CD14-positive monocyte (primary cell): ENCODE measurements at regions not wholly inside any gene's neighbourhood (a gene's known extent, or its start where the extent isn't known, plus 50 kb on each side); places are given as distances from the start of the nearest gene placed in this dataset.

ENCODE experiments used
- DNase-seq, 3 donors: peaks; one replicate each; pipeline ENCODE4 v3.0.0-alpha.2; 2011 to 2022
- H2AFZ ChIP-seq: 2 replicates; pipeline ENCODE4 v1.6.0; 2012; ENCODE audit warnings: mild to moderate bottlenecking, low read depth, low read length, inconsistent platforms; ENCODE audit not compliant: insufficient read depth, poor library complexity, severe bottlenecking
- H3K27ac ChIP-seq, 2 donors: 1 replicate in 1 of 2; 2 replicates in 1 of 2; pipeline ENCODE4 v1.5.1; 2012 to 2013; ENCODE audit warnings: low read length in 2 of 2, control low read depth in 1 of 2, inconsistent platforms in 1 of 2, low read depth in 1 of 2, mild to moderate bottlenecking in 1 of 2
- H3K27me3 ChIP-seq, 2 donors: one replicate each; pipeline versions ENCODE4 v1.6.0 to v1.6.1; 2011 to 2013; ENCODE audit warnings: low read length in 2 of 2; ENCODE audit not compliant: control insufficient read depth in 2 of 2, insufficient read depth in 2 of 2
- H3K36me3 ChIP-seq, 2 donors: replicated peaks in 1 of 2; 1 replicate in 1 of 2; 2 replicates in 1 of 2; pipeline versions ENCODE4 v1.5.1 to v1.6.1; 2012 to 2013; ENCODE audit warnings: low read length in 2 of 2, control low read depth in 1 of 2, inconsistent platforms in 1 of 2, mild to moderate bottlenecking in 1 of 2; ENCODE audit not compliant: insufficient read depth in 2 of 2, control insufficient read depth in 1 of 2
- H3K4me1 ChIP-seq, 2 donors: 1 replicate in 1 of 2; 2 replicates in 1 of 2; pipeline versions ENCODE4 v1.5.1 to v1.6.1; 2012 to 2013; ENCODE audit warnings: low read length in 2 of 2, control low read depth in 1 of 2, inconsistent platforms in 1 of 2, mild to moderate bottlenecking in 1 of 2, moderate library complexity in 1 of 2; ENCODE audit not compliant: insufficient read depth in 2 of 2, control insufficient read depth in 1 of 2
- H3K4me2 ChIP-seq: replicated peaks from 2 replicates; pipeline ENCODE3; 2012; ENCODE audit warnings: low read length, moderate library complexity, mild to moderate bottlenecking; ENCODE audit not compliant: poor library complexity, severe bottlenecking; ENCODE audit errors: extremely low read depth
- H3K4me3 ChIP-seq, 3 experiments: fragments of 200-600 bp in 1 of 3; sonication (generic) in 1 of 3; replicated peaks in 1 of 3; 1 replicate in 2 of 3; 2 replicates in 1 of 3; pipeline ENCODE4 v1.5.1; 2011 to 2013; ENCODE audit warnings: low read length in 3 of 3, mild to moderate bottlenecking in 3 of 3, control low read depth in 2 of 3, low read depth in 2 of 3, inconsistent platforms in 1 of 3, moderate library complexity in 1 of 3
- H3K79me2 ChIP-seq: 2 replicates; pipeline ENCODE4 v1.6.0; 2012; ENCODE audit warnings: mild to moderate bottlenecking, control low read depth, inconsistent platforms, low read length, moderate library complexity; ENCODE audit not compliant: insufficient read depth
- H3K9ac ChIP-seq: 2 replicates; pipeline ENCODE4 v1.6.0; 2017; ENCODE audit warnings: low read length, mild to moderate bottlenecking; ENCODE audit not compliant: insufficient read depth, poor library complexity, severe bottlenecking
- H3K9me3 ChIP-seq, 2 donors: replicated peaks in 1 of 2; 1 replicate in 1 of 2; 2 replicates in 1 of 2; pipeline versions ENCODE4 v1.5.1 to v1.6.1; 2012 to 2013; ENCODE audit warnings: low read length in 2 of 2, control low read depth in 1 of 2; ENCODE audit not compliant: control insufficient read depth in 1 of 2, insufficient read depth in 1 of 2
- H4K20me1 ChIP-seq: 2 replicates; pipeline ENCODE4 v1.6.0; 2012; ENCODE audit warnings: mild to moderate bottlenecking, low read length, control low read depth, moderate library complexity; ENCODE audit not compliant: insufficient read depth
- H3K27ac Mint-ChIP-seq, 7 donors: one replicate each; pipeline ENCODE4 v1.8.0; 2020; ENCODE audit warnings: mild to moderate bottlenecking in 7 of 7, mixed read lengths in 7 of 7, moderate library complexity in 6 of 7, inconsistent platforms in 2 of 7
- H3K27me3 Mint-ChIP-seq, 3 donors: one replicate each; pipeline ENCODE4 v1.8.0; 2021 to 2022; ENCODE audit warnings: low read depth in 3 of 3, mild to moderate bottlenecking in 3 of 3, mixed read lengths in 3 of 3, moderate library complexity in 3 of 3, inconsistent platforms in 1 of 3
- H3K36me3 Mint-ChIP-seq, 2 donors: one replicate each; pipeline ENCODE4 v1.8.0; 2020; ENCODE audit warnings: mixed read lengths in 2 of 2, inconsistent platforms in 1 of 2, mild to moderate bottlenecking in 1 of 2
- H3K4me1 Mint-ChIP-seq: one replicate; pipeline ENCODE4 v1.8.0; 2020; ENCODE audit warnings: mild to moderate bottlenecking, mixed read lengths
- H3K4me3 Mint-ChIP-seq, 2 donors: one replicate each; pipeline ENCODE4 v1.8.0; 2020; ENCODE audit warnings: mild to moderate bottlenecking in 2 of 2, mixed read lengths in 2 of 2, moderate library complexity in 1 of 2
- H3K9me3 Mint-ChIP-seq, 7 donors: one replicate each; pipeline ENCODE4 v1.8.0; 2020 to 2022; ENCODE audit warnings: mixed read lengths in 7 of 7, mild to moderate bottlenecking in 6 of 7, moderate library complexity in 6 of 7, inconsistent platforms in 2 of 7
- CTCF ChIP-seq: fragments of 200-600 bp; IDR thresholded peaks from one replicate; pipeline ENCODE4 v1.8.0; 2022; ENCODE audit warnings: antibody characterized with exemption, mild to moderate bottlenecking
- WGBS: methylation state at CpG from one replicate; pipeline ENCODE4 v1.1.5; 2013; ENCODE audit warnings: missing lambda C conversion rate; ENCODE audit not compliant: insufficient coverage; 5-methylcytosine and 5-hydroxymethylcytosine counted together
- intact Hi-C, 2 donors: fragments of 100-400 bp; cut with micrococcal nuclease; formaldehyde crosslinking; loops; one replicate each; pipeline versions ENCODE4 v1.15.0 to v1.15.1; 2023

DNA sequence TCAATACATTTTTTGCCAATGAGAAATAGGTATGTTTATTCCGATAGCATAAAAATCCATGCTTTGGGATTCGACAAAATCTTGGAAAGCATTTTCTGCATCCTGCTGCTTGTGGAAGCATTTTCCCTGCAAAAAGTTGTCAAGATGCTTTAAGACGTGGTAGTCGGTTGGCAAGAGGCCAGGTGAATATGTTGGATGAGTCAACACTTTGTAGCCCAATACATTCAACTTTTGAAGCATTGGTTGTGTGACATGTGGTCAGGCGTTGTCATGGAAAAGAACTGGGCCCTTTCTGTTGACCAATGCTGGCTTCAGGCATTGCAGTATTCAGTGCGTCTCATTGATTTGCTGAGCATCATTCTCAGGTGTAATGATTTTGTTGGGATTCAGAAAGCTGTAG is 764.5 kb downstream of the TRIB2 start:
- Mint-ChIP-seq H3K9me3 (no peaks in the 10 kb centered on the region), H3K4me3 (no peak overlapping the region), H3K27me3 (no peaks in the 10 kb centered on the region), H3K36me3 (no peaks in the 10 kb centered on the region), H3K4me1 (no peaks in the 10 kb centered on the region), H3K27ac (no peak overlapping the region)
- no peaks in the 10 kb centered on the region for H3K79me2 ChIP-seq
- no peak for DNase-seq
- H2AFZ ChIP-seq: no peak overlapping the region
- no peaks in the 10 kb centered on the region for H3K36me3 ChIP-seq
- no peaks in the 10 kb centered on the region for H3K4me1 ChIP-seq
- no peak for TF ChIP-seq CTCF
- H4K20me1 ChIP-seq: no peaks in the 10 kb centered on the region
- no peak overlapping the region for H3K27ac ChIP-seq
- H3K27me3 ChIP-seq: no peaks in the 10 kb centered on the region
- H3K4me3 ChIP-seq: no peak overlapping the region
- H3K9me3 ChIP-seq: no peaks in the 10 kb centered on the region
- intact Hi-C loops: no loop called here
- H3K4me2 ChIP-seq: no peak overlapping the region
- H3K9ac ChIP-seq: no peak overlapping the region
- 100% methylated on average over 5 of the region's 6 CpGs for WGBS

GRCh38 chr2:13485256-13485655 is 768.5 kb downstream of the TRIB2 start:
- H3K9me3 ChIP-seq: no peaks in the 10 kb centered on the region
- Mint-ChIP-seq H3K36me3 (no peaks in the 10 kb centered on the region), H3K27me3 (no peaks in the 10 kb centered on the region), H3K4me3 (no peak overlapping the region), H3K4me1 (no peaks in the 10 kb centered on the region), H3K9me3 (no peaks in the 10 kb centered on the region), H3K27ac (no peak overlapping the region)
- no CpG with 5 or more reads among the region's 2 CpGs for WGBS
- DNase-seq: no peak
- H3K4me1 ChIP-seq: no peaks in the 10 kb centered on the region
- H3K27me3 ChIP-seq: no peaks in the 10 kb centered on the region
- H3K36me3 ChIP-seq: no peaks in the 10 kb centered on the region
- no peaks in the 10 kb centered on the region for H4K20me1 ChIP-seq
- H2AFZ ChIP-seq: no peak overlapping the region
- intact Hi-C loops: no loop called here
- H3K9ac ChIP-seq: no peak overlapping the region
- no peak overlapping the region for H3K4me3 ChIP-seq
- no peak overlapping the region for H3K27ac ChIP-seq
- no peaks in the 10 kb centered on the region for H3K79me2 ChIP-seq
- H3K4me2 ChIP-seq: no peak overlapping the region
- no peak for TF ChIP-seq CTCF
